ENCODE measurements at regions not wholly inside any gene's neighbourhood (a gene's known extent, or its start where the extent isn't known, plus 50 kb on each side); places are given as distances from the start of the nearest gene placed in this dataset.

DNA sequence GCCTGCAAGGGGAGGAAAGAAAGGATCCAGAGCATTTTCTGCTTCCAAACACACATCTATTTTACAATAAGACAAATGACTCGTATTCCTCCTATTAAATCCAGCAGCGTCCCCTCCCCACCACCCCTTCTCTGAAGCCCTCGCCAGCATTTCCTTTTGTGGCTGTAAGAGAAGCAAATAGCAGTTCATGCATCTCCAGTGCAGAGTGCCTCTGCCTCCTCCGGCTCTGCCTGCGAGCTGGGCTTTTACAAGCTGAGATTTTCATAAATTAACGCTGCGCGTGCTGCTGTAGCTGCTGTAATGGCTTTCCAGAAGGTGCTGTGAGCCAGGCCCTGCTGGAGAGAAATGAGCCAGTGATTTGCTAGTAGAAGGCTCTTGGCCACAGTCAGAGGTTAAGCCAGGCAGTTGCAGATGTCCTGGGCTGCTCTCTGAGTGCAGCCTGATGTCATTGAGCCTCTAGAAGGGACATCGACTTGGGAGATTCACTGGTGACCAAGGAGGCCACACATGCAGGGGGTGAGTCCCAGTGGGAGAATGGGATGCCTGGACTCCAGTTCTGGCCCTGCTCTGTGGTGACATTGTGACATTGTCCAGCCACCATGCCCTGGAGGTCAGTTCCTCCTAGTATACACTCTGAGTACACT lies 134.5 kb upstream of the NAV2 start:
- 35 to 37% methylated on average over 9 of the region's 9 CpGs for WGBS, 2 donors
- ATAC-seq (ENCODE audit: insufficient read depth, low FRiP score) (peak; percentile 13), DNase-seq (peak; percentile 75 to 90 (median 84))
- TF ChIP-seq, protein P1, sequence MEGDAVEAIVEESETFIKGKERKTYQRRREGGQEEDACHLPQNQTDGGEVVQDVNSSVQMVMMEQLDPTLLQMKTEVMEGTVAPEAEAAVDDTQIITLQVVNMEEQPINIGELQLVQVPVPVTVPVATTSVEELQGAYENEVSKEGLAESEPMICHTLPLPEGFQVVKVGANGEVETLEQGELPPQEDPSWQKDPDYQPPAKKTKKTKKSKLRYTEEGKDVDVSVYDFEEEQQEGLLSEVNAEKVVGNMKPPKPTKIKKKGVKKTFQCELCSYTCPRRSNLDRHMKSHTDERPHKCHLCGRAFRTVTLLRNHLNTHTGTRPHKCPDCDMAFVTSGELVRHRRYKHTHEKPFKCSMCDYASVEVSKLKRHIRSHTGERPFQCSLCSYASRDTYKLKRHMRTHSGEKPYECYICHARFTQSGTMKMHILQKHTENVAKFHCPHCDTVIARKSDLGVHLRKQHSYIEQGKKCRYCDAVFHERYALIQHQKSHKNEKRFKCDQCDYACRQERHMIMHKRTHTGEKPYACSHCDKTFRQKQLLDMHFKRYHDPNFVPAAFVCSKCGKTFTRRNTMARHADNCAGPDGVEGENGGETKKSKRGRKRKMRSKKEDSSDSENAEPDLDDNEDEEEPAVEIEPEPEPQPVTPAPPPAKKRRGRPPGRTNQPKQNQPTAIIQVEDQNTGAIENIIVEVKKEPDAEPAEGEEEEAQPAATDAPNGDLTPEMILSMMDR (IDR thresholded peaks at IDR 0.05; ENCODE audit: control extremely low read depth, extremely low read depth): no peak
- Histone ChIP-seq H3K9me3 (ENCODE audit: control insufficient read depth in 4 of 4, insufficient read depth in 3 of 4, low read length in 3 of 4) (no peaks in the 10 kb centered on the region), H3K27me3 (ENCODE audit: control insufficient read depth in 3 of 3, insufficient read depth in 3 of 3, low read length in 2 of 3) (peaks cover 0 to under 1% (median 0%) of the 10 kb centered on the region in 3 donors), H3K4me1 (ENCODE audit: control insufficient read depth in 5 of 5, insufficient read depth in 5 of 5, low read length in 5 of 5) (peaks cover 19 to 33% (median 25%) of the 10 kb centered on the region in 5 donors), H3K9ac (ENCODE audit: insufficient read depth in 1 of 2, low read length in 2 of 2) (no peak overlapping the region), H3K4me3 (no peak overlapping the region), H3K27ac (ENCODE audit: low read depth in 1 of 2, low read length in 1 of 2) (peak overlapping the region; percentile 56 to 81), H3K36me3 (ENCODE audit: control insufficient read depth in 4 of 4, insufficient read depth in 4 of 4, low read length in 4 of 4) (no peaks in the 10 kb centered on the region)

DNA sequence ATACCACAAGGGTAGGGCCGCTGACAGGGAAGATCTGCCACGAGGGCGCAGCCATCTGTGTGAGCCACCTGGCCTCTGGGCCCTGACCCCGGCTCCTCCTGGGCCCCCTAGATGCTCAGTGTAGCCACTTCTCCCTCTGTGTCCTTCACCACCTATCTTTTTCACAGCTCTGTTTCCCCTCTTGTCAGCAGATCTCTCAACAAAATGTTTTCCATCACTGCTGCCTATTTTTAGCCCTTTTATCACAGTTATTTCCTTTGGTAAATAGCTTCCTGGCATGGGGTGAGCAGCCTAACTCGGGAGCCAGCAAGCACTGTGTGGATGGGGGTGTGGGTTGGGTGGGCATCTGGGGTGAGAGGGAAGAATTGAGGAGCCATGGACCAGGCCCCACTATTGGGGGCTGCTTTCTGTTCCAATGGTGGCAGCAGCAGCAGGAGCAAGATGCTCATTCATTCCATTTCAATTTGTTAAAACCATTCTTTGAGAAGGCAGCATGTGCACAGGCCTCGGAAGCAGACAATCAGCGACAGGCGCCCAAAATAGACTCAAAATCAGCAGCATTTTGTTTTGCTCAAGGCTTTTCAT lies 135.2 kb upstream of the NAV2 start:
- DNase-seq (peak; percentile 25 to 82 (median 69)), ATAC-seq (ENCODE audit: insufficient read depth, low FRiP score) (no peak)
- no peak overlapping the region for H3K4me3 ChIP-seq
- H3K27me3 ChIP-seq (ENCODE audit: control insufficient read depth in 3 of 3, insufficient read depth in 3 of 3, low read length in 2 of 3): peaks cover 0 to 2% (median 0%) of the 10 kb centered on the region in 3 donors
- TF ChIP-seq, protein P1 (IDR thresholded peaks at IDR 0.05; ENCODE audit: control extremely low read depth, extremely low read depth): no peak
- WGBS, 2 donors: 23 to 32% methylated on average over 8 of the region's 8 CpGs
- peaks cover 19 to 33% (median 25%) of the 10 kb centered on the region in 5 donors for H3K4me1 ChIP-seq (ENCODE audit: control insufficient read depth in 5 of 5, insufficient read depth in 5 of 5, low read length in 5 of 5)
- peak overlapping the region in 1 of 2 donors; percentile 30 for H3K9ac ChIP-seq (ENCODE audit: insufficient read depth in 1 of 2, low read length in 2 of 2)
- H3K27ac ChIP-seq (ENCODE audit: low read depth in 1 of 2, low read length in 1 of 2): peak overlapping the region; percentile 75 to 81
- H3K9me3 ChIP-seq (ENCODE audit: control insufficient read depth in 4 of 4, insufficient read depth in 3 of 4, low read length in 3 of 4): no peaks in the 10 kb centered on the region
- no peaks in the 10 kb centered on the region for H3K36me3 ChIP-seq (ENCODE audit: control insufficient read depth in 4 of 4, insufficient read depth in 4 of 4, low read length in 4 of 4)

DNA sequence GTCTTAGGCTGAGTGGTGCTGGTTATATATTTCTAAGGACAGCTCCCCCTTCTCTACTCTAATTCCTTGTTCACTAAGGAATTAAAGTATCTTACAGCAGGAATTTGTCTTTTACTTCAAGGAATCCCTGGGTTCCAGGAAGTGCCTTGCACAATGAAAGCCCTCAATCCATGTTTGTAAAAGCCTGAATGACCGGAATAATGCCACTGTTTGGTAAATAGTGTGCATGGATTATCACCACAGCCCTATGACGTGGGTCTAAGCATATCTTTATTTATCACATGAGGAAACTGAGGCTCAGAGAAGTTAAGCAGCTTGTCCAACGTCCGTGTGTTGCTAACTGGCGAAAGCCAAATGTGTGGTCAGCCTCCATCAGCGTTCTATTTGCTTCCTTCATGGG lies 135.7 kb upstream of the NAV2 start:
- Histone ChIP-seq H3K4me3 (no peak overlapping the region), H3K36me3 (ENCODE audit: control insufficient read depth in 4 of 4, insufficient read depth in 4 of 4, low read length in 4 of 4) (no peaks in the 10 kb centered on the region), H3K27ac (ENCODE audit: low read depth in 1 of 2, low read length in 1 of 2) (peak overlapping the region; percentile 75 to 81), H3K9ac (ENCODE audit: insufficient read depth in 1 of 2, low read length in 2 of 2) (peak overlapping the region in 1 of 2 donors; percentile 30), H3K9me3 (ENCODE audit: control insufficient read depth in 4 of 4, insufficient read depth in 3 of 4, low read length in 3 of 4) (peaks cover 0 to under 1% (median 0%) of the 10 kb centered on the region in 4 donors), H3K4me1 (ENCODE audit: control insufficient read depth in 5 of 5, insufficient read depth in 5 of 5, low read length in 5 of 5) (peaks cover 19 to 33% (median 25%) of the 10 kb centered on the region in 5 donors), H3K27me3 (ENCODE audit: control insufficient read depth in 3 of 3, insufficient read depth in 3 of 3, low read length in 2 of 3) (peaks cover 0 to 2% (median 0%) of the 10 kb centered on the region in 3 donors)
- 74 to 81% methylated on average over 6 of the region's 6 CpGs for WGBS, 2 donors
- TF ChIP-seq, protein P1 (IDR thresholded peaks at IDR 0.05; ENCODE audit: control extremely low read depth, extremely low read depth): no peak
- ATAC-seq (ENCODE audit: insufficient read depth, low FRiP score) (no peak), DNase-seq (peak in 1 of 3 donors; percentile 26)

All from lung (tissue), 11 donors.